ENCODE measurements at regions not wholly inside any gene's neighbourhood (a gene's known extent, or its start where the extent isn't known, plus 50 kb on each side); places are given as distances from the start of the nearest gene placed in this dataset.

DNA sequence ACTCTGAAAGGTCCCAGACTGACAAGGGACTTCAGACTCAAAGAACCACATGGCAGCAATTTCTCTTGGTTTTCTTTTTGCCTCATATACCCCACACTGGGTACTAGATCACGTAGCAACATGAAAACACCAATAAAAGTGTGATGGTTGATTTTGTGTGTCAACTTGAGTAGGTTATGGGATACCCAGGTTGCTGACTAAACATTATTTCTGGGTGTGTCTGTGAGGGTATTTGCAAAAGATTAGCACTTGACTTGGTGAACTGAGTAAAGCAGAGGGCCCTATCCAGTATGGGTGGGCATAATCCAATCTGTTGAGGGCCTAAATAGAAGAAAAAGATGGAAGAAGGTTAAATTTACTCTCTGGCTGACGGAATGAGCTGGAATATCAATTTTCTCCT, 53.8 kb upstream of the ZNF618 start:
- TF ChIP-seq EGR1 (IDR thresholded peaks at IDR 0.05) (no peak), FOXM1 (IDR thresholded peaks at IDR 0.05; ENCODE audit: borderline replicate concordance, low read depth) (no peak), EP300 (IDR thresholded peaks at IDR 0.05; ENCODE audit: borderline replicate concordance) (no peak), RAD21 (IDR thresholded peaks at IDR 0.05; ENCODE audit: low read depth) (no peak), NFIC (IDR thresholded peaks at IDR 0.05) (no peak), CEBPB (IDR thresholded peaks at IDR 0.05) (no peak), TAF1 (IDR thresholded peaks at IDR 0.05; ENCODE audit: low read depth) (no peak), YY1 (IDR thresholded peaks at IDR 0.05; ENCODE audit: low read depth) (no peak), CREB1 (IDR thresholded peaks at IDR 0.05; ENCODE audit: low read depth) (no peak), ZBTB7A (IDR thresholded peaks at IDR 0.05; ENCODE audit: low read depth) (no peak)
- TF ChIP-seq, protein P1, sequence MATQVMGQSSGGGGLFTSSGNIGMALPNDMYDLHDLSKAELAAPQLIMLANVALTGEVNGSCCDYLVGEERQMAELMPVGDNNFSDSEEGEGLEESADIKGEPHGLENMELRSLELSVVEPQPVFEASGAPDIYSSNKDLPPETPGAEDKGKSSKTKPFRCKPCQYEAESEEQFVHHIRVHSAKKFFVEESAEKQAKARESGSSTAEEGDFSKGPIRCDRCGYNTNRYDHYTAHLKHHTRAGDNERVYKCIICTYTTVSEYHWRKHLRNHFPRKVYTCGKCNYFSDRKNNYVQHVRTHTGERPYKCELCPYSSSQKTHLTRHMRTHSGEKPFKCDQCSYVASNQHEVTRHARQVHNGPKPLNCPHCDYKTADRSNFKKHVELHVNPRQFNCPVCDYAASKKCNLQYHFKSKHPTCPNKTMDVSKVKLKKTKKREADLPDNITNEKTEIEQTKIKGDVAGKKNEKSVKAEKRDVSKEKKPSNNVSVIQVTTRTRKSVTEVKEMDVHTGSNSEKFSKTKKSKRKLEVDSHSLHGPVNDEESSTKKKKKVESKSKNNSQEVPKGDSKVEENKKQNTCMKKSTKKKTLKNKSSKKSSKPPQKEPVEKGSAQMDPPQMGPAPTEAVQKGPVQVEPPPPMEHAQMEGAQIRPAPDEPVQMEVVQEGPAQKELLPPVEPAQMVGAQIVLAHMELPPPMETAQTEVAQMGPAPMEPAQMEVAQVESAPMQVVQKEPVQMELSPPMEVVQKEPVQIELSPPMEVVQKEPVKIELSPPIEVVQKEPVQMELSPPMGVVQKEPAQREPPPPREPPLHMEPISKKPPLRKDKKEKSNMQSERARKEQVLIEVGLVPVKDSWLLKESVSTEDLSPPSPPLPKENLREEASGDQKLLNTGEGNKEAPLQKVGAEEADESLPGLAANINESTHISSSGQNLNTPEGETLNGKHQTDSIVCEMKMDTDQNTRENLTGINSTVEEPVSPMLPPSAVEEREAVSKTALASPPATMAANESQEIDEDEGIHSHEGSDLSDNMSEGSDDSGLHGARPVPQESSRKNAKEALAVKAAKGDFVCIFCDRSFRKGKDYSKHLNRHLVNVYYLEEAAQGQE (IDR thresholded peaks at IDR 0.05; ENCODE audit: low read depth) = no peak
- TF ChIP-seq, protein P2, sequence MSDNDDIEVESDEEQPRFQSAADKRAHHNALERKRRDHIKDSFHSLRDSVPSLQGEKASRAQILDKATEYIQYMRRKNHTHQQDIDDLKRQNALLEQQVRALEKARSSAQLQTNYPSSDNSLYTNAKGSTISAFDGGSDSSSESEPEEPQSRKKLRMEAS (IDR thresholded peaks at IDR 0.05) = no peak
- TF ChIP-seq, protein P3, sequence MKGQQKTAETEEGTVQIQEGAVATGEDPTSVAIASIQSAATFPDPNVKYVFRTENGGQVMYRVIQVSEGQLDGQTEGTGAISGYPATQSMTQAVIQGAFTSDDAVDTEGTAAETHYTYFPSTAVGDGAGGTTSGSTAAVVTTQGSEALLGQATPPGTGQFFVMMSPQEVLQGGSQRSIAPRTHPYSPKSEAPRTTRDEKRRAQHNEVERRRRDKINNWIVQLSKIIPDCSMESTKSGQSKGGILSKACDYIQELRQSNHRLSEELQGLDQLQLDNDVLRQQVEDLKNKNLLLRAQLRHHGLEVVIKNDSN (IDR thresholded peaks at IDR 0.05) = no peak

All from Ishikawa (cell line).